Smooth muscle cell (in vitro differentiated cells): ENCODE measurements at regions not wholly inside any gene's neighbourhood (a gene's known extent, or its start where the extent isn't known, plus 50 kb on each side); places are given as distances from the start of the nearest gene placed in this dataset.
A peak's percentile ranks its signal among the peaks of the same experiment; 100 is the strongest.

Experiments used
- DNase-seq: peaks from one replicate; lab custom pipeline; 2025; ENCODE audit not compliant: unreplicated experiment; lab: John Stamatoyannopoulos, UW
- H2AFZ ChIP-seq: fragments of 200-600 bp; sonication (generic); 2 replicates; pipeline ENCODE4 v1.6.0; 2016; ENCODE audit warnings: antibody characterized with exemption, low read depth, mild to moderate bottlenecking
- H3F3A ChIP-seq: fragments of 200-600 bp; sonication (generic); 2 replicates; pipeline ENCODE4 v1.6.0; 2017; ENCODE audit warnings: antibody characterized with exemption, low read depth
- H3K27ac ChIP-seq: fragments of 200-600 bp; sonication (generic); 2 replicates; pipeline ENCODE4 v1.5.1; 2016; ENCODE audit warnings: low read depth, mild to moderate bottlenecking
- H3K27me3 ChIP-seq: fragments of 200-600 bp; sonication (generic); 2 replicates; pipeline ENCODE4 v1.6.1; 2016; ENCODE audit warnings: low read depth, mild to moderate bottlenecking
- H3K36me3 ChIP-seq: fragments of 200-600 bp; sonication (generic); 2 replicates; pipeline ENCODE4 v1.5.1; 2016; ENCODE audit warnings: low read depth
- H3K4me1 ChIP-seq: fragments of 200-600 bp; sonication (generic); 2 replicates; pipeline ENCODE4 v1.5.1; 2016; ENCODE audit warnings: low read depth
- H3K4me2 ChIP-seq: fragments of 200-600 bp; sonication (generic); 2 replicates; pipeline ENCODE4 v1.6.0; 2016; ENCODE audit warnings: mild to moderate bottlenecking
- H3K4me3 ChIP-seq: fragments of 200-600 bp; sonication (generic); 2 replicates; pipeline ENCODE4 v1.5.1; 2016; ENCODE audit warnings: mild to moderate bottlenecking
- H3K79me2 ChIP-seq: fragments of 200-600 bp; sonication (generic); 2 replicates; pipeline ENCODE4 v1.6.0; 2016; ENCODE audit warnings: low read depth, mild to moderate bottlenecking
- H3K9ac ChIP-seq: fragments of 200-600 bp; sonication (generic); 2 replicates; pipeline ENCODE4 v1.6.0; 2016; ENCODE audit warnings: low read depth
- H3K9me3 ChIP-seq: fragments of 200-600 bp; sonication (generic); replicated peaks from 2 replicates; pipeline ENCODE4 v1.5.1; 2016; ENCODE audit warnings: low read depth
- H4K20me1 ChIP-seq: fragments of 200-600 bp; sonication (generic); 2 replicates; pipeline ENCODE4 v1.6.0; 2016; ENCODE audit warnings: low read depth
- WGBS: methylation state at CpG from one replicate; pipeline ENCODE4 v1.1.7; 2016; ENCODE audit warnings: low lambda C conversion rate; 5-methylcytosine and 5-hydroxymethylcytosine counted together
- TF ChIP-seq, protein P1 (sequence below): fragments of 200-600 bp; sonication (generic); IDR thresholded peaks from 2 replicates; pipeline ENCODE4 v1.5.1; 2017; ENCODE audit warnings: borderline replicate concordance, mild to moderate bottlenecking, antibody characterized with exemption; ENCODE audit not compliant: insufficient read depth, poor library complexity, severe bottlenecking

DNA sequence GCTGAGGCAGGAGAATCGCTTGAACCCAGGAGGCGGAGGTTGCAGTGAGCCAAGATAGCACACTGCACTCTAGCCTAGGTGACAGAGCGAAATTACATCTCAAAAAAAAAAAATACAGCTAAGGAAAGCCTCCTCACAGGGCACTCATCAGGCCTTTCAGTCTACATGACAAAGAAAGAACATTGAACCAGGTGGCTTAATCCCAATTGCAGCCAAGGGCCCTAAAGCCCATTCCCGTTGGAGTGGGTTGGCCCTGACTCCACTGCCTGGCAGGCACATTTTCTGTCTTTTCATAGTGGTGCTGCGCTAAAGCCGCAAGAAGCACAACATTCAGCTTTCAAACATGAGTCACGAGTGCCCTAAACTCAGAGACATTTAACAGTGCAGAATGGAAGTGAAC is 372.5 kb downstream of the RNF144A start:
- 83% methylated on average over 7 of the region's 7 CpGs for WGBS
- no peaks in the 10 kb centered on the region for H3F3A ChIP-seq
- H3K79me2 ChIP-seq = no peaks in the 10 kb centered on the region
- no peak overlapping the region for H3K4me2 ChIP-seq
- H3K4me1 ChIP-seq = no peaks in the 10 kb centered on the region
- H3K27me3 ChIP-seq = no peaks in the 10 kb centered on the region
- H2AFZ ChIP-seq = no peak overlapping the region
- no peaks in the 10 kb centered on the region for H3K9me3 ChIP-seq
- no peak overlapping the region for H3K9ac ChIP-seq
- TF ChIP-seq, protein P1, sequence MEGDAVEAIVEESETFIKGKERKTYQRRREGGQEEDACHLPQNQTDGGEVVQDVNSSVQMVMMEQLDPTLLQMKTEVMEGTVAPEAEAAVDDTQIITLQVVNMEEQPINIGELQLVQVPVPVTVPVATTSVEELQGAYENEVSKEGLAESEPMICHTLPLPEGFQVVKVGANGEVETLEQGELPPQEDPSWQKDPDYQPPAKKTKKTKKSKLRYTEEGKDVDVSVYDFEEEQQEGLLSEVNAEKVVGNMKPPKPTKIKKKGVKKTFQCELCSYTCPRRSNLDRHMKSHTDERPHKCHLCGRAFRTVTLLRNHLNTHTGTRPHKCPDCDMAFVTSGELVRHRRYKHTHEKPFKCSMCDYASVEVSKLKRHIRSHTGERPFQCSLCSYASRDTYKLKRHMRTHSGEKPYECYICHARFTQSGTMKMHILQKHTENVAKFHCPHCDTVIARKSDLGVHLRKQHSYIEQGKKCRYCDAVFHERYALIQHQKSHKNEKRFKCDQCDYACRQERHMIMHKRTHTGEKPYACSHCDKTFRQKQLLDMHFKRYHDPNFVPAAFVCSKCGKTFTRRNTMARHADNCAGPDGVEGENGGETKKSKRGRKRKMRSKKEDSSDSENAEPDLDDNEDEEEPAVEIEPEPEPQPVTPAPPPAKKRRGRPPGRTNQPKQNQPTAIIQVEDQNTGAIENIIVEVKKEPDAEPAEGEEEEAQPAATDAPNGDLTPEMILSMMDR = no peak
- no peak for DNase-seq
- H3K4me3 ChIP-seq = no peak overlapping the region
- H3K36me3 ChIP-seq = no peaks in the 10 kb centered on the region
- H4K20me1 ChIP-seq = no peaks in the 10 kb centered on the region
- no peak overlapping the region for H3K27ac ChIP-seq

DNA sequence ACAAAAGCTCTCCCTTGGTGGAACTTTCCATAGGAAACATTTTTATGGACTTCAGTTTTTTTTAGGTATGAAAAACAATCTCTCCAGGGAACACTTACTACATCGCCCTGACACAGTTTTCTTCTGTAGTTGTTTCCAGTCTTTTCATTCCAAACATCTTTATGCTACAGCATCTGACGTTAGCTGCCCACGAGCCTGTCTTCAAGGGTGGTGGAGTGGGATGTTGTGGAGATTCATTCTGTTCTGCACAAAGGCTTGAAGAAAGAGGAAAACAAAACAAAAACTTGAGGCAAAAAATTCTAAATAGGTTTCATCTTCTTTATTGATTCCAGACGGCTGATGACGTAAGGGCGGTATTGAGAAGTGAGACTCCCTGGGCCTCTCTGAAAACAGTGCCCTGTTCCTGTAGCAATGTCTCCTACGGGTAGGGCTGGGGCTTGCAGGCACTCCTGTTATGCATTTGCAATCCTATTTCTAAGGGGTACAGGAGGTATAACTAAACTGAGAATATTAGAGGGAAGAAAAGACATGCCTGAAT is 375.0 kb downstream of the RNF144A start:
- Histone ChIP-seq H3K27ac (no peak overlapping the region), H3K9ac (no peak overlapping the region), H3K79me2 (no peaks in the 10 kb centered on the region), H4K20me1 (no peaks in the 10 kb centered on the region), H3K4me1 (no peaks in the 10 kb centered on the region), H3K4me2 (no peak overlapping the region), H3K4me3 (no peak overlapping the region), H3F3A (no peaks in the 10 kb centered on the region), H3K9me3 (no peaks in the 10 kb centered on the region), H2AFZ (no peak overlapping the region), H3K36me3 (no peaks in the 10 kb centered on the region), H3K27me3 (no peaks in the 10 kb centered on the region)
- WGBS = 83% methylated on average over 7 of the region's 7 CpGs
- TF ChIP-seq, protein P1 = no peak
- DNase-seq = no peak

DNA sequence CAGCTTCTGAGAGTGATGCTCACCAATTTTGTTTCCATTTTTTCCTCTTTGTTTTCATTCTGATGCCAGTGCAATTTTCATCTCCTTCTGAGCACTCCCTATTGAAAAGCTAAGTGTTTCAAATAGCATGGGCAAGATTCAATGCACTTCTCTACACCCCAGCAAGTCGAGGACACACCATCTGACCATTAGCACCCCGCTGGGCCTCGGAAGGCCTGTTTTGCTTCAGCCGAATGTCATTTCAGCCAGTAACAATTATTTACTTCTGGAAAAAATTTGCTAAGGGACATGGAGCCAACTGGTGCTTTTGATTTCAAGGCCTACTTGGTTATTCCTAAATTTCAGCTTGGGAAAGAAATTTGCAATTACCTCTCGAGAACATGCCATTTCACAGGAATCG is 392.4 kb downstream of the RNF144A start:
- no peak for DNase-seq
- H3K79me2 ChIP-seq = no peaks in the 10 kb centered on the region
- H3K9me3 ChIP-seq = no peaks in the 10 kb centered on the region
- no peaks in the 10 kb centered on the region for H3K36me3 ChIP-seq
- TF ChIP-seq, protein P1 = no peak
- peaks cover 5% of the 10 kb centered on the region for H3K4me1 ChIP-seq
- H4K20me1 ChIP-seq = no peaks in the 10 kb centered on the region
- H2AFZ ChIP-seq = no peak overlapping the region
- no peak overlapping the region for H3K4me3 ChIP-seq
- H3K4me2 ChIP-seq = no peak overlapping the region
- no peak overlapping the region for H3K9ac ChIP-seq
- no peak overlapping the region for H3K27ac ChIP-seq
- H3K27me3 ChIP-seq = no peaks in the 10 kb centered on the region
- 92% methylated on average over 6 of the region's 6 CpGs for WGBS
- no peaks in the 10 kb centered on the region for H3F3A ChIP-seq

DNA sequence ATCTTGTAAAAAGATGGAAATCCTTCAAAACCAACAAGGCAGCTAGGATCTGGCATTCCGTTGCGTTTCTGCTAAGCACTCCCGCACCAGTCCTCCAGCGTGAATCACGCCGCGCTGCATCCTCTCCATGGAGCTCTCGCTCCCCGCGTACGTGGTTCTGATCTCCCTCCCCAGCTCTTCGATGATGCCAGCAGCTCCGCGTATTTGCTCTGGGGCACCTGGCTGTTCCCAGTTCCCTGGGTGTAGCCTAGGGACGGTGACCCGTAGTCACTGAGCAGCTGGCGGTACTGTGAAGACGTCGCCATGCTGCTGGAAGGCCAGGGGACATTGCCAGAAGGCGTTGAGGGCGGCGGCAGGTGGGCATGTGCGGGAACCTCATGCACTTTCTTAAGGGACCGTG is 407.5 kb downstream of the RNF144A start:
- DNase-seq = no peak
- Histone ChIP-seq H3F3A (no peaks in the 10 kb centered on the region), H2AFZ (no peak overlapping the region), H3K79me2 (no peaks in the 10 kb centered on the region), H3K27me3 (peaks cover 16% of the 10 kb centered on the region), H3K4me1 (peaks cover 5% of the 10 kb centered on the region), H3K36me3 (no peaks in the 10 kb centered on the region), H3K9me3 (no peaks in the 10 kb centered on the region), H3K4me3 (no peak overlapping the region), H3K9ac (no peak overlapping the region), H4K20me1 (no peaks in the 10 kb centered on the region), H3K27ac (no peak overlapping the region), H3K4me2 (peak overlapping the region; percentile 48)
- TF ChIP-seq, protein P1 = no peak
- WGBS = 60% methylated on average over 24 of the region's 24 CpGs
